GM21526 (cell line): ENCODE measurements at regions not wholly inside any gene's neighbourhood (a gene's known extent, or its start where the extent isn't known, plus 50 kb on each side); places are given as distances from the start of the nearest gene placed in this dataset.

Experiments used
- ATAC-seq: cut with Tn5 transposase; IDR thresholded peaks from one replicate; pipeline ENCODE4 v1.9.1; 2021; ENCODE audit warnings: moderate library complexity; ENCODE audit not compliant: unreplicated experiment, low FRiP score

- no peak for ATAC-seq
These were observed 50.1 kb downstream of the CEP43 start for GRCh38 chr6:167049275-167049674.

GRCh38 chr6:167050903-167051302 is 51.7 kb downstream of the CEP43 start:
- ATAC-seq, result no peak

- ATAC-seq, result no peak
These were observed 54.8 kb downstream of the CEP43 start for GRCh38 chr6:167053895-167054530.

GRCh38 chr6:167054987-167055386 is 55.8 kb downstream of the CEP43 start:
- ATAC-seq, result no peak

- peak; percentile 90 for ATAC-seq
These were observed 57.2 kb downstream of the CEP43 start for GRCh38 chr6:167056370-167056769.

- ATAC-seq, result no peak
These were observed 59.1 kb downstream of the CEP43 start for GRCh38 chr6:167058261-167058660.
